ENCODE measurements at regions not wholly inside any gene's neighbourhood (a gene's known extent, or its start where the extent isn't known, plus 50 kb on each side); places are given as distances from the start of the nearest gene placed in this dataset.
"Not testable (repeated sequence)": the region's sequence is repeated elsewhere in the genome, so short reads cannot be mapped to it uniquely, and the experiment has no call there.

DNA sequence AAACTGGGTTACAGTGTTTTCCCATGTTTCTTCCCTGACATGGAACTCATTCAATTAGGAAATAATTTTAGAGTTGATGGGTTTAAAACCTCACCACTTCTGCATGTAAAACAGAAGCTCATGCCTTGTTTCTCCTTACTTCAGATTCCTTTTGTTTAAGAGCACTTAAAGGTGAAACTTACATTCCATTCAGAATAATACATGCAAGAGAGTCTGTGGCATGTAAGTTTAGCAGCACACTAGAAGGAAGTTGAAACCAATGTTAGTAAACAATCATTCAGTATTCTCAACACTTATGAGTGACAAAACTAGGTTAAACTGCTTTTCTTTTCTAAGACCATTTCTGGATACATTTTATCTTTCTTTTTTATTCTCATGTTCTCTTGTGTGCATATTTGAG, 495.6 kb upstream of the PTCHD4 start:
- no peak overlapping the region for H3K4me3 ChIP-seq (ENCODE audit: low read length)
- Mint-ChIP-seq H3K4me3 (no peak overlapping the region), H3K9me3 (peaks cover 8 to 23% of the 10 kb centered on the region in 2 donors), H3K4me1 (no peaks in the 10 kb centered on the region), H3K27ac (no peak overlapping the region), H3K36me3 (no peaks in the 10 kb centered on the region), H3K27me3 (ENCODE audit: low read depth in 2 of 2) (no peaks in the 10 kb centered on the region)
- no peak for DNase-seq
- peaks cover 2% of the 10 kb centered on the region for H3K9me3 ChIP-seq (ENCODE audit: control insufficient read depth, insufficient read depth, low read length)
- no peaks in the 10 kb centered on the region for H3K27me3 ChIP-seq (ENCODE audit: control insufficient read depth, insufficient read depth, low read length)
- intact Hi-C loops (cut with micrococcal nuclease) = no loop called here
- no peak for ATAC-seq
- no peak overlapping the region for H3K27ac ChIP-seq (ENCODE audit: low read length)
- no peaks in the 10 kb centered on the region for H3K36me3 ChIP-seq (ENCODE audit: control insufficient read depth, insufficient read depth, low read length)
- TF ChIP-seq, protein P1, sequence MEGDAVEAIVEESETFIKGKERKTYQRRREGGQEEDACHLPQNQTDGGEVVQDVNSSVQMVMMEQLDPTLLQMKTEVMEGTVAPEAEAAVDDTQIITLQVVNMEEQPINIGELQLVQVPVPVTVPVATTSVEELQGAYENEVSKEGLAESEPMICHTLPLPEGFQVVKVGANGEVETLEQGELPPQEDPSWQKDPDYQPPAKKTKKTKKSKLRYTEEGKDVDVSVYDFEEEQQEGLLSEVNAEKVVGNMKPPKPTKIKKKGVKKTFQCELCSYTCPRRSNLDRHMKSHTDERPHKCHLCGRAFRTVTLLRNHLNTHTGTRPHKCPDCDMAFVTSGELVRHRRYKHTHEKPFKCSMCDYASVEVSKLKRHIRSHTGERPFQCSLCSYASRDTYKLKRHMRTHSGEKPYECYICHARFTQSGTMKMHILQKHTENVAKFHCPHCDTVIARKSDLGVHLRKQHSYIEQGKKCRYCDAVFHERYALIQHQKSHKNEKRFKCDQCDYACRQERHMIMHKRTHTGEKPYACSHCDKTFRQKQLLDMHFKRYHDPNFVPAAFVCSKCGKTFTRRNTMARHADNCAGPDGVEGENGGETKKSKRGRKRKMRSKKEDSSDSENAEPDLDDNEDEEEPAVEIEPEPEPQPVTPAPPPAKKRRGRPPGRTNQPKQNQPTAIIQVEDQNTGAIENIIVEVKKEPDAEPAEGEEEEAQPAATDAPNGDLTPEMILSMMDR (IDR thresholded peaks at IDR 0.05) = no peak
- H3K4me1 ChIP-seq (ENCODE audit: control insufficient read depth, insufficient read depth, low read length) = no peaks in the 10 kb centered on the region

GRCh38 chr6:48597951-48598350, 487.0 kb upstream of the PTCHD4 start:
- no peaks in the 10 kb centered on the region for H3K36me3 Mint-ChIP-seq
- peaks cover 7 to 18% of the 10 kb centered on the region in 2 donors for H3K9me3 Mint-ChIP-seq
- ATAC-seq (no peak), DNase-seq (no peak)
- Histone ChIP-seq H3K9me3 (ENCODE audit: control insufficient read depth, insufficient read depth, low read length) (peaks cover 5% of the 10 kb centered on the region), H3K36me3 (ENCODE audit: control insufficient read depth, insufficient read depth, low read length) (no peaks in the 10 kb centered on the region), H3K4me3 (ENCODE audit: low read length) (no peak overlapping the region), H3K27me3 (ENCODE audit: control insufficient read depth, insufficient read depth, low read length) (no peaks in the 10 kb centered on the region), H3K4me1 (ENCODE audit: control insufficient read depth, insufficient read depth, low read length) (no peaks in the 10 kb centered on the region), H3K27ac (ENCODE audit: low read length) (no peak overlapping the region)
- TF ChIP-seq, protein P1 (IDR thresholded peaks at IDR 0.05) = no peak
- intact Hi-C loops (cut with micrococcal nuclease) = no loop called here
- H3K4me1 Mint-ChIP-seq = no peaks in the 10 kb centered on the region
- no peak overlapping the region for H3K27ac Mint-ChIP-seq
- WGBS (ENCODE audit: insufficient coverage) = 74% methylated on average over 3 of the region's 3 CpGs
- no peaks in the 10 kb centered on the region for H3K27me3 Mint-ChIP-seq (ENCODE audit: low read depth in 2 of 2)
- no peak overlapping the region for H3K4me3 Mint-ChIP-seq

DNA sequence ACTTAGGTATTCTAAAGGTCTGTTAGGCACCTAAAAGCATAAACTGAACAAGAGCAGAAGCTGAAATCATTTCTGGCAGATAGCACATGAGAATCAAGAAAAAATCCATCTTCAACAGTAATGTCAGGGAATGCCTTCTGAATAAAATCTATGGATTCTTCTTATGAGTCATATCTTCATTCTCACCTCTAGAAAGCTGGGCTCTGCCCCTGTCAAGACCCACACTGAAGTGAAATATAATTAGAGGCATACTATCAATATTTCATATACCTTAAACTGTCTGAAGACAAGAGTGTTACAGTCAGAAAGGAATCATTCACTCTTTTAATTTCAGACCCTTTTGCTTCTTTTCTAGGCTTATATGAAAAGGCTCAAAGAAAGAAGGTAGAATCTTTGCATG, 485.8 kb upstream of the PTCHD4 start:
- H3K36me3 Mint-ChIP-seq = no peaks in the 10 kb centered on the region
- ATAC-seq (no peak), DNase-seq (no peak)
- no peaks in the 10 kb centered on the region for H3K4me1 Mint-ChIP-seq
- Histone ChIP-seq H3K4me1 (ENCODE audit: control insufficient read depth, insufficient read depth, low read length) (no peaks in the 10 kb centered on the region), H3K9me3 (ENCODE audit: control insufficient read depth, insufficient read depth, low read length) (peaks cover 5% of the 10 kb centered on the region), H3K36me3 (ENCODE audit: control insufficient read depth, insufficient read depth, low read length) (no peaks in the 10 kb centered on the region), H3K27me3 (ENCODE audit: control insufficient read depth, insufficient read depth, low read length) (no peaks in the 10 kb centered on the region), H3K4me3 (ENCODE audit: low read length) (no peak overlapping the region), H3K27ac (ENCODE audit: low read length) (no peak overlapping the region)
- H3K4me3 Mint-ChIP-seq = no peak overlapping the region
- TF ChIP-seq, protein P1 (IDR thresholded peaks at IDR 0.05) = no peak
- no peak overlapping the region for H3K27ac Mint-ChIP-seq
- peaks cover 8 to 18% of the 10 kb centered on the region in 2 donors for H3K9me3 Mint-ChIP-seq
- intact Hi-C loops (cut with micrococcal nuclease) = no loop called here
- no peaks in the 10 kb centered on the region for H3K27me3 Mint-ChIP-seq (ENCODE audit: low read depth in 2 of 2)

DNA sequence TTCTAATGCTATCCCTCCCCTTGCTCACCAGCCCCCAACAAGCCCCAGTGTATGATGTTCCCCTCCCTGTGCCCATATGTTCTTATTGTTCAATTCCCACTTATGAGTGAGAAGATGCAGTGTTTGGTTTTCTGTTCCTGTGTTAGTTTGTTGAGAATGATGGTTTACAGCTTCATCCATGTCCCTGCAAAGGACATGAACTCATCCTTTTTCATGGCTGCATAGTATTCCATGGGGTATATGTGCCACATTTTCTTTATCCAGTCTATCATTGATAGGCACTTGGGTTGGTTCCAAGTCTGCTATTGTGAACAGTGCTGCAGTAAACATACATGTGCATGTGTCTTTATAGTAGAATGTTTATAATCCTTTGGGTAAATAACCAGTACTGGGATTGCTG, 480.2 kb upstream of the PTCHD4 start:
- H3K27me3 Mint-ChIP-seq (ENCODE audit: low read depth in 2 of 2); H3K4me1 ChIP-seq (ENCODE audit: control insufficient read depth, insufficient read depth, low read length); ATAC-seq; H3K4me1 Mint-ChIP-seq; H3K4me3 ChIP-seq (ENCODE audit: low read length); H3K27ac Mint-ChIP-seq; H3K9me3 ChIP-seq (ENCODE audit: control insufficient read depth, insufficient read depth, low read length); H3K27me3 ChIP-seq (ENCODE audit: control insufficient read depth, insufficient read depth, low read length); intact Hi-C loops (cut with micrococcal nuclease); H3K27ac ChIP-seq (ENCODE audit: low read length); H3K36me3 ChIP-seq (ENCODE audit: control insufficient read depth, insufficient read depth, low read length); DNase-seq; H3K4me3 Mint-ChIP-seq; H3K36me3 Mint-ChIP-seq: not testable (repeated sequence)
- H3K9me3 Mint-ChIP-seq = peaks cover 24 to 25% of the 10 kb centered on the region in 2 donors

Measured in natural killer cell (primary cell).